NCI-H1105 treated with DMSO at 0.1 percent for 48 hours (cell line): ENCODE measurements at regions not wholly inside any gene's neighbourhood (a gene's known extent, or its start where the extent isn't known, plus 50 kb on each side); places are given as distances from the start of the nearest gene placed in this dataset.
A peak's percentile ranks its signal among the peaks of the same experiment; 100 is the strongest.
"Not testable (repeated sequence)": the region's sequence is repeated elsewhere in the genome, so short reads cannot be mapped to it uniquely, and the experiment has no call there.

Source experiments
- DNase-seq: peaks from one replicate; lab custom pipeline; 2025; lab: John Stamatoyannopoulos, UW

GRCh38 chr1:198977909-198978308 lies 339.1 kb downstream of the PTPRC start:
- DNase-seq, result no peak

- no peak for DNase-seq
Measured at GRCh38 chr1:198978523-198978922, 339.7 kb downstream of the PTPRC start.

DNA sequence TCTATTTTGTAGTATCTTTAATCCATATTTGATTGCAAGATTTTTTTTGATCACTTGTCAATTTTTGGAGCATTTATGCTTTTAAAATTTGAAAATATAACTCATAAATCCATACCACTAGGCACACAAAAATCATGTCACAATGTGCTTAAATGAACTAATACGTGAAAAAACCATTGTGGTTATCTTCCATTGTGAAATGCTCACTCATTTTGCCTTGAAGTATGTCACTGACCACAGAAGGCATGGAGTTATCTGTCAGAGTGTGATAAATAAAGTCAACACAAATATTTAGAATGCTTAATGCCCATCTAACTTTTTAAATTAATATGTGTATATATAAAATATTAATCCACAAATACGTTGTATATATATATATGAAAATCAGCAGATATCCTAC lies 347.2 kb downstream of the PTPRC start:
- no peak for DNase-seq

DNA sequence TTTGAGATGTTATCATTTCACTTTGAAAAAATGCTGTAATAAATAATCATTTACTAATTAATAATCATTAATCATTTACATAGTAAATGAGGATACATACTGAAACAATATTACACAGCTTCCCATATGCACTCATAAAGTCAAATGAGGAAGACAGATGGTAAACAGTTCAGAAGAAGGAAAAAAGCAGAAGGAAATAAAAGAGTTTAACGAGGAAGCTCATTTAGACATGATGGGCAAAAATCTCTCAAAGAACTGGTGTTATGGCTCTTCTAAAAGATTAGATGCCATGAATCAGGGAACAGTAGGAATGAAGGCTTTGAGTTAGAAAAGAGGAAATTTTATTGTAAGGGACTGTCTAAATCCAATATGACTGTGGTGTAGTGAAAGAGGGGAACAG lies 347.6 kb downstream of the PTPRC start:
- DNase-seq, result no peak

- no peak for DNase-seq
Measured at GRCh38 chr1:199002661-199003060, 363.8 kb downstream of the PTPRC start.

GRCh38 chr1:199007423-199007822 lies 368.6 kb downstream of the PTPRC start:
- no peak for DNase-seq

DNA sequence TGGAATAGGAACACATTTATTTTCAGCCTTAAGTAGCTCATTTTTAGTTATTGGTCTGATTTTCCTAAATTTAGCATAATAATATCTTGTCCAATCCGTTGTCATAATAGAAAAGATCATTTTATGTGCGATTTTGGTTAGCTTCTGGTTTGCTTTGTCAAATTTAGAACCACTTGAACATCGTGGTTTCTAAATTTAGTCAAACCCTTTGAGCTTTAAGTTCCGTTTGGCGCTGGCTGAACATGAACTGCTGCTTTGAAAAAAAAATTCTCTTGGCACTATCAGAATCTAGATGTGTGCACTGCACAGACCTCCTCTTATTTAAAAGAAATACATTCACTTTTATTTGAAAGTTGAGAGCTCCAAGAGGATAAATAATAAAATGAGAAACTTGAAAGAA lies 370.6 kb downstream of the PTPRC start:
- DNase-seq, result no peak

DNA sequence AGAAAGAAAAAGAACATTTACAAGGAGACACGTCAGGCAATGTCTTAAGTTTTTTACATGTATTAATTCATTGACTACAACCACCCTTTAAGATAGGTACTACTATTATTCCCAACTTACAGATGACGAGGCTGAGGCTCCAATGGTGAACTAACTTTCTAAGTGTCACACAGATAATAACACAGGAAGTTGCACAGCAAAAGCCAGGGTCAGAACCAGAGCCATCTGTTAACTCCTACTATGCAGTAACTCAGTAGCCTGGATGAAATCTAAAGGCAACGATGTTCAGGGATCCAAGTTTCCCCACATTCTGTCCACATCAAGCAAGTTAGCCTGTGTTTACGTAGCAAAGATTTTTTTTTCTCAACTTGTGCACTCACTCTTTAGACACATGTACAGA lies 371.7 kb downstream of the PTPRC start:
- no peak for DNase-seq

- no peak for DNase-seq
Measured at GRCh38 chr1:199010933-199011332, 372.1 kb downstream of the PTPRC start.

- no peak for DNase-seq
Measured at GRCh38 chr1:199015799-199016198, 377.0 kb downstream of the PTPRC start.

DNA sequence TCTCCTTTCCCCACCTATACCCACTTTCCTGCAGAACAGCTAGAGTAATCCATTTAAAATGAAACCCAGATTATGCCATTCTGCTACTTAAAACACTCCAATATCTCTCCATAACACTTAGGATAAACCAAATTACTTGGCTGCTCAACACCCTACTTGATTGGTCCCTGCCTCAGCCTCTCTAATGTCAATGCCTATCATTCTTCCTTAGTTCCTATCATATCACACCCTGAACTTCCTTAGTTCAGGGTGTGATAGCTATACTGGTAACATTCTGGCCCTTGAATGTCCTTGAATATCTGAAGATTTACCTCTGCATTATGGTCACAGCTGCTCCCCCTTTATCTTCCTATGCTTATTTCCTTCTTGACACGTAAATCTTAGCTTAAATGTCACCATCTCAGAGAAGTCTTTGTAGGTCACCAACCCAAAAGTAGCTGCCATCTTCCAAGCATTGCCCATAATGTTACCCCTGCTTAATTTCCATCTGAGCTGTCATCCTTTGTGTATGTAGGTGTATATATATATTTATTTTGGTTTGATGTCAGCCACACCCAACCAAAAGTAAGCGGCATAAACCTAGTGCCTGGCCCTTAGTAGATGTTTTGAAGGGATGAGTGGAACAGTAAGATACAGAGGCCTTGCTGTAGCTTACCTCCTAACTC lies 379.8 kb downstream of the PTPRC start:
- DNase-seq, result no peak

GRCh38 chr1:199020051-199020450 lies 381.2 kb downstream of the PTPRC start:
- no peak for DNase-seq

- no peak for DNase-seq
Measured at GRCh38 chr1:199020904-199021303, 382.1 kb downstream of the PTPRC start.

GRCh38 chr1:199029401-199029800 lies 390.6 kb downstream of the PTPRC start:
- DNase-seq, result no peak

DNA sequence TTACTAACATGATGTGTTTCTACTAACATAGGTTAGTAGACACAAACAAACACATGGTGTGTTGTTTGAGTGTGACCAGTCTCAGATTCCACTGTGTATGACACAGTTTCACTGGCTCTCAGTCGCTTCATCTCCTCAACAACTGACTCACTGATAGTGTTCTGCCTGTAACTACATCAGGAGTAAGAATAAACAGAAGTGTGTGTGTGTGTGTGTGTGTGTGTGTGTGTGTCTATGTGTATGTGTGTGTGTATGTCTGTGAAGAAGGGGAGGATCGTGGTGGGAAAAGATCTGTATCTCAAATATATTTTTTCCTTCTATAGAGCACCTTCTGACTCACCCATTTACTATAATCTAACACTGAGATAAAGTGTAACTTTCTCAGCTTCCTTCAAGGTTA lies 391.0 kb downstream of the PTPRC start:
- no peak for DNase-seq

DNA sequence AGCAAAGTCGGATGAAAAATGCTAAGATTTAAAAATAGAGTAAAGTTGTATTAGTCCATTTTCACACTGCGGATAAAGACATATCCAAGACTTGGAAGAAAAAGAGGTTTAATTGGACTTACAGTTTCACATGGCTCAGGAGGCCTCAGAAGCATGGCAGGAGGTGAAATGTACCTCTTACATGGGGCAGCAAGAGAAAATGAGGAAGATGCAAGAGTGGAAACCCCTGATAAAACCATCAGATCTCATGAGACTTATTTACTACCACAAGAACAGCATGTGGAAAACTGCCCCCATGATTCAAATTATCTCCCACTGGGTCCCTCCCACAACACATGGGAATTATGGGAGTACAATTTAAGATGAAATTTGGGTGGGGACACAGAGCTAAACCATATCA lies 391.7 kb downstream of the PTPRC start:
- DNase-seq, result not testable (repeated sequence)

- DNase-seq, result not testable (repeated sequence)
Measured at GRCh38 chr1:199031170-199031569, 392.3 kb downstream of the PTPRC start.

DNA sequence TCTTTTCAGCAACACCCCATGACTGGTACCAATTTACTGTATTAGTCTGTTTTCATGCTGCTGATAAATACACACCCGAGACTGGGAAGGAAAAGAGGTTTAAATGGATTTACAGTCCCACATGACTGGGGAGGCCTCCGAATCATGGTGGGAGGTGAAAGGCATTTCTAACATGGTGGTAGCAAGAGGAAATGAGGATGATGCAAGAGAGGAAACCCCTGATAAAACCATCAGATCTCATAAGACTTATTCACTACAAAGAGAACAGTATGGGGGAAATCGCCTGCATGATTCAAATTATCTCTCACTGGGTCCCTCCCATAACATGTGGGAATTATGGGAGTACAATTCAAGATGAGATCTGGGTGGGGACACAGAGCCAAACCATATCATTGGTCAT lies 393.6 kb downstream of the PTPRC start:
- DNase-seq, result not testable (repeated sequence)

GRCh38 chr1:199033661-199034060 lies 394.8 kb downstream of the PTPRC start:
- DNase-seq, result no peak

GRCh38 chr1:199038156-199038555 lies 399.3 kb downstream of the PTPRC start:
- peak; percentile 45 for DNase-seq

GRCh38 chr1:199040076-199040905 lies 401.5 kb downstream of the PTPRC start:
- DNase-seq, result no peak

DNA sequence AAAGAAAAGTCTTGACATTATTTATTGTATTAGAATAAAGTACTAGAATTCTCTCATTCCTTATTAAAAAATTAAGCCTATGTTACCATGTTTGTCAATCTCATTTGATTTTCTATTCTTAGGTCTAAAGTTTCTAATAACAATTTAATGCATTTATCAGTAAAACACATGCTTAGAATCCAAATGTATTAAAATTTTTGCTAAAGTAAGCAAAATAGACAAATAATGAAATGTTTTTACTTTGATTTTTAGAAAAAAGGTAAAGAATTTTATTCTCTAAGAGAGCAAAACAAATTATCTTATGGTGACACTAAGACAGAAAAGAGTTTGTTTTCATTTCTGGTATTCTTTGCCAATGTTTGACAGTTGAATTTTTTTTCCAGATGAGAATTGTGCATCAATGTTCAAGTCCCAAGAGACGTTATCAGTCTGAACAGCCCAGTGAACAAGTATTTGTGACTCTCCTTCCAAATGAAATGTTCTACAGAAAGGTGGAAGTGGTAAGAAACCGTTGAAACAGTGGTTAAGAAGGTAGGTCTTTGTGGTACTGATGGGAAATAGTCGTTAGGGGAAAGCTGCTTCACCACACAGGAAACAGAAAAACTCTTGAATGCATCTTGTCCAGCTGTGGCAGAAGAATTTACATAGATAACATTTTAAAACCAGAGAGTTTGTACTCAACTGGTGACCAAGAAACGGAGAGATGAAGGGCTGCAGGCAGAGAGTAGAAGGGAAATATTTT lies 402.5 kb downstream of the PTPRC start:
- no peak for DNase-seq

- no peak for DNase-seq
Measured at GRCh38 chr1:199042193-199042592, 403.4 kb downstream of the PTPRC start.
